Iris pigment epithelial cell (primary cell): ENCODE measurements at regions not wholly inside any gene's neighbourhood (a gene's known extent, or its start where the extent isn't known, plus 50 kb on each side); places are given as distances from the start of the nearest gene placed in this dataset.
"Not testable (repeated sequence)": the region's sequence is repeated elsewhere in the genome, so short reads cannot be mapped to it uniquely, and the experiment has no call there.

Source experiments
- DNase-seq: peaks from one replicate; pipeline ENCODE4 v3.0.0-alpha.2; 2011; ENCODE audit warnings: low read depth

DNA sequence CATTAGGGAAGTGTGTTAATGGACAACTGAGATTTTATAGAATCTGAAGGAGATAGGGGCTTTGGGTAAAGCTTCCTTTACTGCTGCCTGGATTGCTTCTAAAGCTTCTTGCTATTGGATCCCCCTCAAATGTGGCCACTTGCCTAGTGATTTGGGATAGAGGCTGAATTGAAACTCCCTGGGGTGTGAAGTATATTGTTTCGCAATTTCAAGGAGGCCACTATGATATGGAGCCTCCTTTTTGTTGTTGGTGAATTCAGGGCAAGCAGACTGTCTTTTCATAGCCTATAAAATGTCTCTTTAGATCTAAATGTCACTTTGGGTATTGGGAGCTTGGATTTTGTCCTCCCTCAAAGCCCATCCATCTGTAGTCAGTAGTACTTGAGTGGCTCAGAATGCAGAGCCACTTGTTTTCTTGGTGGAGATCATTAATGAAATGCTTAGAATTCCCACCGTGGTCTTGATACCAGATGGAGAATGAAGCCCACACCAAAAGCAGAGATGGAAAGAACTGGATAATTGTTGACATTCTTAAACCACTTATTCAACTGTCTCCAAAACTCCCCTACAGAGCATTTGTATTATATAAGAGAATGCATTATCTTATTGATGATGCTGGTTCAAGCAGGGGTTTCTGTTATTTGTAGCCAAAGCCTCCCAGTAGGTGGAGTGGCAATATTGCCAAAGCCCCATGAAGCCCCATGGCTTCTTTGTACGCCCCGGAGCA, 144.3 kb upstream of the KCNE2 start:
- no peak for DNase-seq

DNA sequence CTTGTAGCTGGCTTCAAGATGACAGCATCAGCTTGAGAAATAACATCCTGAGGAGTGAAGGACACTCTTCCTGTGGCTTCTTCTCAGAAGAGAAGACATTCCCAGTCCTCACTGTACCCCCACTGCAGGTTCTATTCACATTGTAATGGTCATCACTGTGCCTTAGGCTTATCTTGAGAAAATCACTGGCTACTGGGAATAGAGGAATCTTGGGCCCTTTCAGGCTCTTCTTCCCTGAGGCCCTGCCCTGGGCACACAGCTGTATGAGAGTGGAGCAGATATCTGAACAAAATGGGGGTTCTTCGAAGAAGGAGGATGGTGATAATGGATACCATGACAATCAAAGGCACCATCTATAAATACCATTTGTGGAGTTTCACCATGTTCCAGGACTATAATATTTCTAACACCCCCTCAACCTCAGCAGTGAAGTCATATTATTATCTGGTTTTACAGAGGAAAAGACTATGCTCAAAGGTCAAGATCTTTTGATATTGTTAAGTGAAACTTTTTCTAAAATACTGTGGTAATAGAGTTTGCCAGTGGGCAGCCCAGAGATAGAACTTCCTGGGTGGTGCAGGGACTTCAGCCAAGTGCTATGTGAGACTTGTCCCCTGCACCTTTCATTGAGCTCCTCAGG, 143.1 kb upstream of the KCNE2 start:
- no peak for DNase-seq

DNA sequence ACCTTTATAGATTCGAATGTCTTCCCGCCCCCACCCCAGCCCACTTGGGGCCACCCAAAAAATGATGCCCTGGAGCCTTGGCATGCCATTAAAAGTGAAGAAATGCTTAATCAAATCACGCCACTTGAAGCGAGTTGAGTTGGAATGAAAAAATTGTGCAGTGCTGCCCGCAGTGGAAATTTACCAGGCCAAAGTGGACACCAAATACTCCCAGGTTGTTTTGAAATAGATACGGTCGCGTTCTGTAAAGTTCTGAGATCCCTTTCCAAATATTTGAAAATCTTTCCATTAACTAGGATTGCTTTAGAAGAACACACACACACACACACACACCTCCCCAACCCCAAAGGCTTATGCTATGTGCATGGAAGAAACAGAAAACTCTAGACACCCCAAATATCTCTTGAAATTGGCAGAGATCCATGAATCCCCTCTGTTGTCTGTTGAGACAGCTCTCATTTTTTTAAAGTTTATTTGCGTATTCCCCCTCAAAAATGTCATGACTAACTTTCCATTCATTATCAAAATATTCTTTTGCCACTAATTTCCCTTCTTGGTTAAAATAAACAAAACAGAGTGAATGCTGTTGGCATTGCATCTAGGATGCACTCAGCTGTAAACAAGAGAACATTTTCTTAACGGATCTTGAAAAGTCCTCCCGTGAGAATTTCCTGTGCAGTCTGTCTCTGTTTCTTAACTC, 142.3 kb upstream of the KCNE2 start:
- peak; percentile 15 for DNase-seq

DNA sequence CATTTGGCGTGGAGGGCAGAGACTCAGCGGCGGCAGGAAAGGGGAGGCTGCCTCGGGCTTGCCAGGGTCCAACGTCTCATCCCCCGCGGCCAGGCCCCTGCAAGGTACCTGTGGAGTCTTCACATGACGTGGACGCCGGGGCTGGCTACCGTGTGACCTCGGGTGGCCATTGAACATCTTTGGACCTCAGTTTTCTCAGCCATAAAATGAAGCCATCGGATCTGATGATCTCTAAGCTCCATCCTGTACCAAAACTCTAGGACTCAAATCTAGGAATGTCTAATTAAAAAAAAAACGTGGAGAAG, 141.8 kb upstream of the KCNE2 start:
- DNase-seq = no peak

DNA sequence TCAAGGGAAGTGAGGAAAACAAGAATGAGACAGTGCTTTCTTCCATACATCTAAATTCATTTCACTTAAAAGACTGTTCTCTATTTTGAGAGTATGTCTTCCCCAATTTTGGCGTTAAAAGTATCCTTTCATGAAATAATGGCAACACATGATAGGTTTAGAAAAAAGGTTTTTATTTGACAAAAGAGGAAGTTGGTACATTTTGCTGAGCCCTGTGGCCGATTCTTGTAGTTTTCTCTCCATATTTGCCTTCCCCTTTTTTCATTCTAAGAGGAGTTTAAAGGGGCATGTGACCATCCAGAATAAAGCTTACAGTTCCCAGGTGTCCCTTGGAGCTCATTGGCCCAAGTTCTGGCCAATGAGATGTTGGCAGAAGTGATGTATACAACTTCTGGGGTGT, 140.4 kb upstream of the KCNE2 start:
- no peak for DNase-seq

DNA sequence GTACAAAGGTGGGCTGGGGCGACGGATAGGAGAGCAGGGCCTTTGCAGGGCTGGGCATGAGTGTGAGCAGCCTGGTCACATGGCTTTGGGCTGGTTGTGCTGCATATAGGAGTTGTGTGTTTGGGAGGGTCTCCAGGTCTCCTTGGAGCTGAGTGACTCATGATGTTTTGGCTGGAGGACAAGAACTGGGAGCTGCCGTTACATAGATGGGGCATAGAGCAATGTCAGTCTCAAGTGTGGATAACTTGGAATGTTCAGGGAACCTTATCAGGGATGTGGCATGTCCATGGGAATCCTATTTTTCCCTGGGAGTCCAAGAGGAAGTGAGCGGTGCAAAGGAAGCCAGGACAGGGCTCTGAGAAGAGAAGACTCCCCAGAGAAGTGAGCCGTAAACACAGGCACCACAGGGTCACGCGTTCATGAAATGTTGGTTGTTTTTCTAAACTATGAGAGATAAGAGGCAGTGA, 136.4 kb upstream of the KCNE2 start:
- peak; percentile 59 for DNase-seq

DNA sequence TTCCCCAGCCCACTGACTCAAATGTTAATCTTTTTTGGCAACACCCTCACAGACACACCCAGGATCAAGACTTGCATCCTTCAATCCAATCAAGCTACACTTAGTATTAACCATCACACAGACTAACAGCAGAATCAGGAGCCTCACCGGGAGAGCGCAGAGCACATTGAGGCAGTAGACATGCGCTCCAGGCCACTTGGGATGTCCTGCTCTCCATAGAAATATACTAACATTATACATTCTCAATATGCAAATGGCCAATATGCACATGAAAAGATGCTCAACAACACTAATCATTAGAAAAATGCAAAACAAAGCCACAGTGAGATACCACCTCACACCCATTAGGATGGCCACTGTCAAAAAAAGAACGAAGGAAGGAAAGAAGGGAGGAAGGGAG, 135.0 kb upstream of the KCNE2 start:
- DNase-seq = no peak

DNA sequence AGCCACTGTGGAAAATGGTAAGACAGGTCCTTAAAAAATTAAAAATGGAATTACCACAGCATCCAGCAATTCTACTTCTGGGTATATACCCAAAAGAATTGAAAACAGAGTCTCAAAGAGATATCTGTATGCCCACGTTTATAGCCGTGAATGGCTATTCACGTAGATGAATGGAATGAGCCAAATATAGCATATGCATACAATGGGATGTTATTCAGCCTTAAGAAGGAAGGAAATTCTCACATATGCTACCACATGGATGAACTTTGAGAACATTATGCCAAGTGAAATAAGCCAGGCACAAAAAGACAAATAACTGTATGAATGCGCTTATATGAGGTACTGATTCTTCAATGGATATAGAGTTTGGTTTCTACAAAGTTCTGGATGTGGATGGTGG, 134.5 kb upstream of the KCNE2 start:
- no peak for DNase-seq

DNA sequence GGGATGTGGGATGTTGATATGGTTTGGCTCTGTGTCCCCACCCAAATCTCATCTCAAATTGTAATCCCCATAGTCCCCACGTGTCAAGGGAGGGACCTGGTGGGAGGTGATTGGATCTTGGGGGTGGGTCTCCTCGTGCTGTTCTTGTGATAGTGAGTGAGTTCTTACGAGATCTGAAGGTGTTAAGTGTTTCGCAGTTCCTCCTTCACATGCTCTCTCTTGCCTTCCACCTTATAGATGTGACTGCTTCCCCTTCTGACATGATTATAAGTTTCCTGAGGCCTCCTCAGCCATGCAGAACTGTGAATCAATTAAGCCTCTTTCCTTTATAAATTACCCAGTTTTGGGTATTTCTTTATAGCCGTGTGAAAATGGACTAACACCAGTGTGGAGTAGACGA, 130.1 kb upstream of the KCNE2 start:
- not testable (repeated sequence) for DNase-seq

DNA sequence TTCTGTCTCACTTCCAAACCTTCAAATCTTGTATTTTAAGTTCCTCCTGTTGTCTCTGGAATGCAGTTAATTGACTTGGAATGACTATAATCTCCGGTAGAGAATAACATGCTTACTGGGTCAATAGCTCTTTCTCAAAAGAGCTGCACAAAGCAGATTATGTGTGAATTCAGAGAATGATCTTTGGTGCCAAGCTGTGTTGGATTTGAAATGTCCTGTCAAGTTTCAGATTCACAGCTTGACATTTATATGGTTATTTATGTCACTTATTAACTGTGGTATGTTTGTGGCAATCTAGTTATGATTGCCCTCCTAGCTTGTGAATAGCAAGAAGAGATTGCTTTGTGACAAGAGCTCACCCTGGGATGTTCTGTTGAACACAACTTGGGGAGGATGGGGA, 128.3 kb upstream of the KCNE2 start:
- no peak for DNase-seq

DNA sequence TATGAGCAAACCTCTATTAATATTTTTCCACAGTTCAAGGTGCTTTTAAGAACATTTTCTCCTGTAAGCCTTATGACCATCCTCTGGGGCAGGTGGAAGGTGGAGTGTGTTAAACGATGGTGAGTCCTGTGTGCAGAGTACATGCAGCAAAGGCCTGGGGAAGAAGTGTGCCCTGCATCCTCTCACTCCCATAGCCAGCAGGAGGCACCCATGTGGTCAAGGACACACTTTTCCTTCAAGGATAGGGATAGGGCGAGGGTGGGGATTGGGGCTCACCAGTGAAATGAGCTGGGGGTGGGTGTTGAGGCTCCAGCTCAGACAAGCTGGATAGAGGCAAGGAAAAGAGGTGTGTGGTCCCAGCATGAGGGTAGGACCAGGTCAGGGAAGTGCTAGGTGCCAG, 120.8 kb upstream of the KCNE2 start:
- DNase-seq = no peak

DNA sequence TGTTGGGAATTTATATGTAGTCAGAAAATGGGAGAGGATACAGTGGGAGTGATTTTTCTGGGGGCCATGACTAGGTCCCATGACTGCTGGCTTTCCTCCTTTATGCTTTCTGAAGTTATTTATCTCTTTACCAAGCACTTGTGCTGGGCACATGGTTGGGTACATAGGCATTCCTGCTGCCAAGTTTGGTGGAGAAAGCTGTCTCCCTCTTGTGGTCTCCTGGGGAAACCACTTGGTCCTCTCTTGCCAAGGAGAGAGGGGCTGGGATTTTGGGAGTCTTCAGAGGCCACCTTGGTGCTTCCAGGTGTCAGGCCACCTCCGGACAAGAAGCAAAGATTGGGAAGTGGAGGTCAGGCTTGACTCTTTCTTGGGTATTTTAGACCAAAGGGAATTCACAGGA, 120.2 kb upstream of the KCNE2 start:
- peak; percentile 26 for DNase-seq

DNA sequence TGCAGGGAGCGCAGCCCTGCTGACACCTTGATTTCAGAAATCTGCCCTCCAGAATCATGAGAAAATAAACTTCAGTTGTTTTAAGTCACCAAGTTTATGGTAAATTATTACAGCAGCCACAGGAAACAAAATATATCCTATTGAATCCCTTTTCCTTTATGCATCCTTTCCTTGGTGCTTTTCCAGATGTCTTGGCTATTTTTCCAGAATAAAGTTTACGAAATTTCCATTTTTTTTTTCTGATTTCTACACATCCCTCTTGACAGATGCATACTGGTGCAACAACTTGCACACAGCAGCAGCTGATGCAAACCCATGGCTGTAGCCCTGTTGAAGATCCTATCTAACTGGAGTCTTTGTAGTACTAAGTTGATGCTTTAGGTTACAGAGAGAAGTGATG, 111.1 kb upstream of the KCNE2 start:
- no peak for DNase-seq

DNA sequence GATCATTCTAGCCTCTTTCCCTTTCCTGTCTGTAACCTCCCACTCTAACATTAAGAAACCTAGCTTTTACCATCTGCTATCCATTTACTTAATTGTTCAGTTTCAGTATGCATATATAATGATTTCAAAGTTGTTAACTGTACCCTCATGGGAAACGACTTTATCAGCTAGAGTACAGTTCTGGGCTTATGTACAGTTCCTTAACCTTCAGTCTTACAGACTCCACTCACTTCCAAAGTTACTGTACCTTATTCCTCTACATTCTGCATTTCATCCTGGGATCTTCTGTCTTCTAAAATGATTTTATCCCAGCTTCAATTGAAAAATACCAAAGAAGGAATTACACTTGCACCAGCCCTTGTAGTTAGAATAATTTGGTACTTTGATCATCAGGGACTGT, 108.7 kb upstream of the KCNE2 start:
- DNase-seq = no peak

DNA sequence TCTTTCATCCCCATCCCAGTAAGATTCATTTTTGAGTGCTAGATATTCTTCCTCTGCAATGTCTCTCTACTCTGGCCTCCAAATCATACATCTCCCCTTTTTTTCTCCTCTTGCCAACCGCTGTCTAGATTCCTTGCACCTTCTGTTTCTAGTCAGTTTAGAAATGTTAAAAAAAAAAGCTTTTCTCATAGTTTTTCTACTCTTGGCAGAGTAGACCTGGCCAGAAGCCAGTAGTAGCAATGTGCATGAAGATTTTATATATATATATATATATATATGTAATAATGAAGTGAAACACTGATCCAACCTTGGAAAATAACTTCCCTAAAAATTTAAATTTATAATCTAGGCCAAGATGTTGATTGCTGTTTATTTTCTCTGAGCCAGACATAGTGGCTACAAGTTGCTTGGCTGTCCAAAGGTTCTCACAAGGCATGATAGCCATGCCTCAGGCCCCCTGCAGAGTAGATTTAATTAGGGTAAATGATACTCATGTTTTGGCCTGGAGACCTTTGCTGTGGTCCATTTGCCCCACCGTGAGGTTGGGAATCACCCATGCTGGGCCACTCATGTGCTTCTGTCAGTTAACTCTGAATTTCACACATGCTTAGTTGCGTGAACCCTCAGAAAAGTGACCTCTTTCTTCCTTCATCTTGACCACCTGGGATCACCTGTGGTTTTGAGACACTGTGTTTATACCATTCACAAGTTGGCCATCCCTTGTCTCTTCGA, 103.4 kb upstream of the KCNE2 start:
- no peak for DNase-seq

DNA sequence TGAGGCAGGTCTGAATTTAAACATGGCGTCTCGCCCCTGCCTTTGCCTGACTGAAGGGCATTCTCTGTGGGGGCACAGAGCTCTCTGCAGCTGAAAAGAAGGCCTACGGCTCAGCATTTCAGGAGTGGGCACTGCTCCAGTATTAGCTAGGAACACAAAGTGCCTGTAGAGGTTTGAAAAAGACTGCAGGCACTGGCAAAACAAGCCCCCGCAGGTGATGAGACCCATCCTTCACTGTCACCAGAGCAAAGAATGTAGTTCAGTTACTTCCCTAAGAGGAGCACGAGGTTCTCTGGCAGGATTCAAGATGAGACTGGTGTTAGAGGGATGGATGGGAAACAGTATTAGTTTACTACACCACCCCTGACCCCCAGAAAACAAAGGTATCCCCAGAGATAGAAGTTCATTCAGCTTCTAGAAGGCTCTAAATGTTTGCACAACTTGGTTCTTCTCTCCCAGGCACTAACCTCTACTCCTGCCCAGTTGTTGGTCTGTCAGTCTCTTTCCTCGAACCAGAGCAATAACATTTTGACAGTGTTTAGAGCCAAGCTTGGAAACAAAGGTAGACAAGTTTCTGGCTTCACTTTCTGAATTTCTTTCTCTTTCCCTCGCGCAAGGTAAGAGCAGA, 101.9 kb upstream of the KCNE2 start:
- DNase-seq = no peak

DNA sequence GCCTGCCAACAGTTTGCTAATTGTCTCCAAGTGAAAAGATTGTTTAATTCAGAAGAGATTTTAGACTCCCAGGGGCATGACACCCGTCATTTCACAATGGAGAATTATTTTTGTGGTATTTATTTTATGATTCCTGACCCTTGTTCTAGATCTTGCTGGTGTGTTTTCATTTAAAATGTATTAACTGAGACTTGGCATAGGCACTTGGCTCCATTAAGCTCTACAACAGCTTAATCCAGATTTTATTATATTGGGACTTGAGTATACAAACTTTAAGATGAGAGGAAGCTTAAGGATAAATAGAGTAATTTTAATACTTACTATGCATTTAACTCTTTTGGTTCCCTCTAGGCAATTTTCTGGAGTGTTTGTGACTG, 101.3 kb upstream of the KCNE2 start:
- DNase-seq = no peak

DNA sequence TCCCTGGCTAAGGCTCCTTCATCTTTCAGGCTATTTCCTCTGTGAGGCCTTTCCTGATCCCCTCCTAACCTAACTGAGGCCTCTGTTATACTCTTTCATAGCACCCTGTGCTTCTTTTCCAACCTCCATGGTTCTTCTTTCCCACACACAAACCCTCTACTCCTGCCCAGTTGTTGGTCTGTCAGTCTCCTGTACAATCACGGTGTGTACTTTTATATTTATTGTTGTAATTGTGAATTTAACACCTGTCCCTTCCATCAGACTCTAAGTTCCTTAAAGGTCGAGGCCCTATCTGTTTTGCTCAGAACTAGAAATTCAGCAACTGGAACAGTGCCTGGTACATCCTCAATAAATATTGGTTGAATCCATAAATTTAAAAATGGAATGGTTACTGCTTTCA, 100.2 kb upstream of the KCNE2 start:
- DNase-seq = no peak

DNA sequence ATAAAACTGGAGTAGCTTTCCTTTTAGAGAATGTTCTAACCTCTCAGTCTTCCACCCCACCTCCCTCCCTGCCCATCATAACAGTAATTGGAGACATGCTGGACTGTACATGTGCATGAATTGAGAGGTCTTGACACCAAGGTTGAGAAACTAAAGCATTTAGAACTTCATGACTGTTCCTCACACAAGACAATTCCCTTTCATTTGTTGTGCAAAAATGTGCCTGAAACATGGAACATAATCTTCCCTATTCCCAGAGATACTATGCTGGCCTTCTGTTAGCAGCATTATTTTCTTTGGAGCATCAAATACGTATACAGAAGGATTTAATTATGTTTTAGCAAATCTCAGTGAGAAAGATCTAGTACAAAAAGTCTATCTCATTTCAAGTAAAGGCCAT, 97.5 kb upstream of the KCNE2 start:
- no peak for DNase-seq

DNA sequence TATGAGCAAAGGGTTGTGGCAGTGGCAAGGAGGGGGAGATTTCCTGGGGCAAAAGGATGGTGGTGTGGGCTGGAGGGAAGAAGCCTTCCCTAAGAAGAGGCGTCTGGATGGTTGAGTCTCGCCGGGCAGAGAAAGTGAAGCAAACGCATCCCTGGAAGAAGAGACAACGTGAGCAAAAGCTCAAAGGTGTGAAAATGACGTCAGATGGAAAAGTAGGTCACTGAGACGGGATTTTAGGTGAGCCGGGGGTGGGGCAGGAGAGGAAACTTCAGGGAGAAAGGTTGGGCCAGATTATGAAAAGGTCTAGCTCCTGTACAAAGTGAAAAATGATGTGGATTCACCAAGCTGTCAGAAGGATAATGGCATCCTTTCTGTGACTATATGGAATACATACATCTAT, 95.3 kb upstream of the KCNE2 start:
- no peak for DNase-seq

DNA sequence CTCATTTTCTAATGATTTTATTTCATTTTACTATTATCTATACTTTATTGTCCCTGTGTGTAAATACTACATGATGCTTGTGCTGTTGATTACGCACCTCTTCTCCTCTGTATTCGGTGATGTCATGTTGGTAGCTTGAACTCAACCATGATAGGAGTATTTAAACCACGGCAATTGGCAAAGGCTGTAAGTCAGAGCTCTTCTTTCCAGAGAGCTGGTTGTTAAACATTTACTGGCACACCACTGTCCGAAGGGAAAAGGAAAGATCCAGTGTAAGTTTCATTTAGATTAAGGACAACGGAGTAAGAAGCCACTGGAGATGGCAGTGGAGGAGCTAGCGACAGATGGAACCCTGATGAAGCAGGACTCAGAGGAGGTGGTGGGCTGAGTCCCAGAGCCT, 93.4 kb upstream of the KCNE2 start:
- no peak for DNase-seq

DNA sequence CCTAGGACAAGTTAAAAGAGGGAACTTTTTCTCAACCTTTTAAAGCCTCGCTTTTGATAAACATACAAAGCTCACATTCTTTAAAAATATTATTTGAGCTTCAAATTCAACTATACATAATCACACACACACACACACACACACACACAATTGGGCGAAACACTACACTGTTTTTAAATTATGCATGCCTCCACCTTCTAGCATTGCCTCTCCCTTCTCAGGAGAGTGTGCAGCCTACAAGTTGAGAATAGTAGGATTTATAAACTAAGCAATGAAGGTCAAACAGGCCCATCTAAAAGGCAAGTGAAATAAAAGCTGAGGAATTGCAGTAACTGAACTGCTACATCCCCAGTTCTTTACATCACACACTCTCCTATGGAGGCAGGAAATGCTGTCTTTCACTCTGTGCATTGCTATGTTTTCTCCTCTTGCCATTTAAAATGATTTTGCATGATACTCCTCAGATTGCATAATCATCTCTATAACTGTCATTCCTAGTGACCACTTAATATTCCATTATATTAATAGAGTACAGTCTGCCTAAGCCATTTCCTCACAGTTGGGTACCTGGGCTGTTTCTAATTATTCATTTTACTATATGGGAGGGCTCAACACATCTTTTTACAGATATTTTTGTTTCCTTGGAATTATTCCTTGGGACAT, 92.5 kb upstream of the KCNE2 start:
- DNase-seq = no peak
